ENCODE measurements at regions not wholly inside any gene's neighbourhood (a gene's known extent, or its start where the extent isn't known, plus 50 kb on each side); places are given as distances from the start of the nearest gene placed in this dataset.

GRCh38 chrX:68988865-68989264 lies 160.0 kb downstream of the EFNB1 start:
- no peaks in the 10 kb centered on the region for H3K4me1 ChIP-seq (ENCODE audit: control insufficient read depth, insufficient read depth, low read length)
- POLR2A ChIA-PET = interaction anchor here (0.9 kb wide), 1 partner anchor 160 kb away, joined by 4 read pairs; the partner anchor contains the start of gene EFNB1
- TF ChIP-seq ZNF324 (tag by site-specific recombination; IDR thresholded peaks at IDR 0.05) = no peak
- no peak for TF ChIP-seq PRDM10 (tag by site-specific recombination; IDR thresholded peaks at IDR 0.05)
- TF ChIP-seq FEZF1 (tag by site-specific recombination; IDR thresholded peaks at IDR 0.05) = no peak
- TF ChIP-seq SCRT1 (tag by site-specific recombination; IDR thresholded peaks at IDR 0.05; ENCODE audit: borderline replicate concordance) = no peak
- no peak for TF ChIP-seq ZNF10 (tag by site-specific recombination; IDR thresholded peaks at IDR 0.05)
- TF ChIP-seq ZBTB17 (tag by site-specific recombination; IDR thresholded peaks at IDR 0.05) = no peak
- TF ChIP-seq ZNF132 (tag by site-specific recombination; IDR thresholded peaks at IDR 0.05; ENCODE audit: borderline replicate concordance) = no peak
- TF ChIP-seq ZEB2 (tag by site-specific recombination; IDR thresholded peaks at IDR 0.05) = no peak
- no peak for TF ChIP-seq ZNF274 (IDR thresholded peaks at IDR 0.05; ENCODE audit: low read length)
- TF ChIP-seq ZNF274 (tag by site-specific recombination; IDR thresholded peaks at IDR 0.05; ENCODE audit: borderline replicate concordance) = no peak
- no peak for TF ChIP-seq ZNF335 (tag by site-specific recombination; conservative IDR thresholded peaks at IDR 0.05)
- no peak for TF ChIP-seq ZNF529 (tag by site-specific recombination; IDR thresholded peaks at IDR 0.05; ENCODE audit: insufficient replicate concordance)
- no peak for TF ChIP-seq ZSCAN5A (tag by site-specific recombination; IDR thresholded peaks at IDR 0.05)
- TF ChIP-seq ZNF24 (tag by site-specific recombination; IDR thresholded peaks at IDR 0.05) = no peak
- TF ChIP-seq OVOL3 (tag by site-specific recombination; IDR thresholded peaks at IDR 0.05) = no peak
- CTCF ChIA-PET = interaction anchor here (1.3 to 1.6 kb wide), 2 partner anchors 42 to 161 kb away, joined by 4 read pairs; no protein-coding TSS in a partner anchor
- no peak overlapping the region for H3K27ac ChIP-seq (ENCODE audit: extremely low read depth, low read depth, low read length)
- H3K4me3 ChIP-seq (ENCODE audit: low read depth, low read length) = no peak overlapping the region
- no peaks in the 10 kb centered on the region for H3K9me3 ChIP-seq (ENCODE audit: control insufficient read depth, insufficient read depth, low read depth, low read length)
- no peaks in the 10 kb centered on the region for H3K36me3 ChIP-seq (ENCODE audit: control insufficient read depth in 2 of 2, insufficient read depth in 1 of 2, low read length in 2 of 2)

GRCh38 chrX:68985135-68985755 lies 156.4 kb downstream of the EFNB1 start:
- ChIA-PET CTCF (interaction anchor here (0.6 to 1.1 kb wide), 2 partner anchors 9 to 238 kb away, joined by 3 read pairs; no protein-coding TSS in a partner anchor), POLR2A (no interaction called here)
- Histone ChIP-seq H3K4me1 (ENCODE audit: control insufficient read depth, insufficient read depth, low read length) (no peaks in the 10 kb centered on the region), H3K36me3 (ENCODE audit: control insufficient read depth in 2 of 2, insufficient read depth in 1 of 2, low read length in 2 of 2) (no peaks in the 10 kb centered on the region), H3K27ac (ENCODE audit: extremely low read depth, low read depth, low read length) (no peak overlapping the region), H3K9me3 (ENCODE audit: control insufficient read depth, insufficient read depth, low read depth, low read length) (no peaks in the 10 kb centered on the region), H3K4me3 (ENCODE audit: low read depth, low read length) (no peak overlapping the region)
- TF ChIP-seq ZNF473 (tag by site-specific recombination; IDR thresholded peaks at IDR 0.05) (no peak), ZNF311 (tag by site-specific recombination; IDR thresholded peaks at IDR 0.05; ENCODE audit: borderline replicate concordance) (no peak), ZNF274 (IDR thresholded peaks at IDR 0.05; ENCODE audit: low read length) (no peak), ZNF274 (tag by site-specific recombination; IDR thresholded peaks at IDR 0.05; ENCODE audit: borderline replicate concordance) (no peak), ZNF239 (tag by site-specific recombination; IDR thresholded peaks at IDR 0.05) (no peak), ZNF362 (tag by site-specific recombination; IDR thresholded peaks at IDR 0.05) (no peak), ZNF404 (tag by site-specific recombination; IDR thresholded peaks at IDR 0.05) (no peak), ZBTB21 (tag by site-specific recombination; IDR thresholded peaks at IDR 0.05) (no peak), IKZF3 (tag by site-specific recombination; IDR thresholded peaks at IDR 0.05) (no peak), ZNF571 (tag by site-specific recombination; IDR thresholded peaks at IDR 0.05) (no peak), ZNF157 (tag by site-specific recombination; IDR thresholded peaks at IDR 0.05) (no peak), SCRT1 (tag by site-specific recombination; IDR thresholded peaks at IDR 0.05; ENCODE audit: borderline replicate concordance) (no peak), ZNF621 (tag by site-specific recombination; IDR thresholded peaks at IDR 0.05) (no peak), TSHZ1 (tag by site-specific recombination; IDR thresholded peaks at IDR 0.05; ENCODE audit: borderline replicate concordance) (no peak)

All from HEK293 (cell line).